HG03469 (cell line): ENCODE measurements at regions not wholly inside any gene's neighbourhood (a gene's known extent, or its start where the extent isn't known, plus 50 kb on each side); places are given as distances from the start of the nearest gene placed in this dataset.
A peak's percentile ranks its signal among the peaks of the same experiment; 100 is the strongest.

Experiments used
- ATAC-seq: cut with Tn5 transposase; IDR thresholded peaks from one replicate; pipeline ENCODE4 v1.9.1; 2021; ENCODE audit warnings: mild to moderate bottlenecking, moderate library complexity, moderate number of reproducible peaks; ENCODE audit not compliant: unreplicated experiment

DNA sequence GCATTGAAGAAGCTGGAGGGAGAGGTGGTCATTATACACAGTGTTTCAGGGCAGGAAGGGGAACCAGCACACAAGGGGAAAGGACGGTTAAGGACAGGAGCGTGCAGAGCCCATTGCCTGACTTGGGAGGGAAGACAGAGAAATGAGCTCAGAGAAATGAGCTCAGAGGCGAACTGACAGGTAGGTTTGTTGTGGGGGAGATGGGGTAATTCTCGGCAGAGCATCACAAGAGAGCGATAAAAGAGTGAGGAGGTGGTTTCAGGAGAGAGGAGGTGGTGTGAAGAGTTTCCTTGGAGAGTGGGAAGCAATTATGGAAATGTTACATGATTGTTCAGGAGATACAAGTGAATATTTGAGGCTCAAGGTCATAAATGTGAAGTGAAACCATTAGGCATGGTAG, 61.0 kb downstream of the MRGPRX1 start:
- ATAC-seq = no peak

DNA sequence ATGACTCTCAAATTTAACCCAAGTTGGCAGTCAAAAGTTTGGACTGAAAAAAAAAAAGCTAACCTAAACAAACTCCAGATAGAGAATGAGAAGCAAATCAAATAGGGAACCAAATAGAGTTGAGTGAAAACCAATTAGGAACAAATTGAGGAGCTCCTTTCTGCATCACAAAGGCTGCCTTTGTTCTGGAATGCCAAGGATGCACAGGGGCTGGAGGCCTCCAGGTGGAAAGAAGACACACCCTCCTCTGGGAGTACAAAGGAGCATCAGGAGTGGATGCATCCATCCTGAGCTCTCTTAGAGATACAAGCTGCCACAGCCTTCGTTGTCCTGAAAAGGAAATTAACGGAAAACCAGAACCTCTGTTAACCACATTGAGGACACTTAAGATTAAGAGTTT, 73.3 kb downstream of the MRGPRX1 start:
- ATAC-seq = no peak

DNA sequence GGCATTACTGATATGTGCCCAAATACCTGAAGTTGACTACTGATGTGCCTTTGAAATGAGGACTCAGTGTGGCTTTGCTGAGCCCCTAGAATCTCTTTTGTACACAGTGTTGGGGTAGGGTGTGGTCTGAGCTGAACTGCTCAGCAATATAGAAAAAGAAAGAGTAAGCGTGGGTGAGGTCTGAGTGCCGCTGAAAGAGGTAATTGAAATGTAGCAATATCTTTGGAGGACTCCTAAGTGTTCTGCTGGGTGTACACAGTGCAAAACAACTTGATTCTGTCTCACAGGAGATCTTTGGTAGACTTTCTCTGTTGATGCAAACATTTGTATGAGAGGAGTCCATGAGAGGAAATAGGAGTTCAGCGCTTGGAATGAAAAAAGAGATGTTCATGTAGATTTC, 73.7 kb upstream of the PTPN5 start:
- no peak for ATAC-seq

DNA sequence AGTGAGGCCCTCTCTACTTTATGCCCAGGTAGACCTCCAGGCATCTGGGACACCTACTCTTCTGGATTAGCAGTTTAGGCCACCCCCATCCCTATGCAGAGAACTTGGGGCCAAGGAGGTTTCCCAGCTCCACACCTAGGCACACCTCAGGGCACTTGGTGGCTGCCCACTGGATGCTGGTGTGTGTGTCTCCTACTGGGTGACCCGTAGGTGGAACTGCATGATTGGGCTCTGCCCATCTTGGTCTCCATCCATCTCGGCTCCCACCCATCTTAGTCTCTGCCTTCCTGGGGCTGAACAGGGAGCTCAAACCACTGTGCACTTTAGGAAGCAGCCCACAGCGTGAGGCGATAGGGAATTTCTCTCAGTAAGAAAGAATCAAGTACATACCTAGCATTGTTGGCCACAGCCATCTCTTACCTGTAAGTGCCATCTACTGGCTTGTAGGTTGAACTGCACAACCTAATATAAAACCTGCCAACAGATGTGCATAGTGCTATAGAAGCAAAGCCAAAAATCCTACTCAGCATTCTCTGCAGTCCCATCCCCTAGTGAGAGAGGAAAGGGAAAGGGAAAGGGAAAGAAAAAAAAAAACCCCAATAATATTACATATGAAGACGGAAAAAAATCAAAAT, 61.6 kb upstream of the PTPN5 start:
- ATAC-seq = peak; percentile 52

DNA sequence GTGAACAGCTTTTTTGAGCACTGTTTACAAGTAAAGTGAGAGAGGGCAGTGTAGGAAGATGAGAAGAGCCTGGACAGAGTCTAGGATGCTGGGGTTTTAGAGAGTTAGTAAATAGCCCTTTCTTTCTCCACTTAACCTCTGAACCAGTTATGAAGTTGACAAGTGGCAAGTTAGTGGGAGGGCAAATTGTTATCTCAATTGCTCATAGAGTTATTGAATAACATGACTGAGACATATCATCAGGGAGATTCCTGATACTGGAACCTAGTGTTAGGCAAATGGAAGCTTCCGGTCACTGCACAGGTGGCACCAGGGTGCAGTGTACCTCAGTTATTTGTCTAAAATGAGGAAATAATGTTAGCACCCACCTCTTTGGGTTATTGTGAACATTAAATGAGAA, 57.8 kb upstream of the PTPN5 start:
- no peak for ATAC-seq

DNA sequence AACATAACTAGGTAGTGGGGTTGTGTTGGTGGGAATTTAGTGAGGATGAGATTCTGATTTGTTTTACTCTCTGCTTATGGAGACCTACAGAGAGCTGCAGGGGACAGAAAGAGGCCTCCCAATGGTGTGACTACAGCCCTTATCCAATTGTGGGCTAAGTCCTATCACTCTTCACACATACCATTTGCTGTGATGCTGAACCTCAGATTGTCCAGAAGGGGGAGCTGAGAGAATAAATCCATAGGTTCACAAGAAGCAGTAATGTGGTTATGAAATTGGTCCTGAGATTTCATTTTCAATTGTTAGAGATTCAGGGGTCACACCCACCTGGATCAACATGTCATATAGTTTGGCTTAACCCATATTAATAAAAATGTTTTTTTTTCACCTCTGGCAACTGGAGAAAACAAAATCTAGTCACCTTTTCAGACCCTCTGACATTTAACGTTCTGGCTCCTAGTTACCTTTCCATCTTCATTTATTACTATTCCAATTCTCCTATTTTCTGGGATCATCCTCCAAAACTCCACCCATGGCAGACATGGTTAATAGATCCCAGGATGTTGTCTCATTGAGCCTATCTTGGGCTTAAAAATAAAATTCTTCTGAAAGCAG, 53.3 kb upstream of the PTPN5 start:
- ATAC-seq = no peak
